ENCODE measurements at regions not wholly inside any gene's neighbourhood (a gene's known extent, or its start where the extent isn't known, plus 50 kb on each side); places are given as distances from the start of the nearest gene placed in this dataset.

DNA sequence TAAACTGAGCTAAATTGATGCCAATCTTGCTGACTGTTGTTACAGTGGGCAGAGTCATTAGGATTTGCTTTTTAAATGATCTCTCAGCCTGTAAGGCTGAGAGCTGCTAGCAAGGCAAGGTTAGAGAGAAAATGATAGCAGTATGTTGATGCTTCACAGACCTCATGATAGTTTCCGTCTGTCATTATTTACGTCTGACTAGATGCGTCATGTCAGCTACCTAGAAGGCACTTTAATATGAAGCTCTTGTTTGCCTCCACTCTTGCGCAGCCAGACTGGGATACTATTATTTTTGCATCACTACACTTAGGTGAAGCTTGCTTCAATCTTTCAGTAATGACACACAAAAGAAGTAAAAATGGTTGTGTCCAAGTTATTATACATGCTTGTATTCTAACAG is 313.8 kb downstream of the LNPK start:
- CTCF ChIA-PET = interaction anchor here (1.4 kb wide), 1 partner anchor 400 kb away, joined by 3 read pairs; no protein-coding TSS in a partner anchor

GRCh38 chr2:175687465-175687864 is 314.6 kb downstream of the LNPK start:
- CTCF ChIA-PET = interaction anchor here (1.0 to 1.4 kb wide), 2 partner anchors 259 to 401 kb away, joined by 3 to 7 read pairs; no protein-coding TSS in a partner anchor
- no peak for TF ChIP-seq CTCF (IDR thresholded peaks at IDR 0.05; ENCODE audit: unreplicated experiment)
- Mint-ChIP-seq H3K4me1 (ENCODE audit: low read depth, unreplicated experiment) (no peaks in the 10 kb centered on the region), H3K36me3 (ENCODE audit: insufficient read depth, unreplicated experiment) (no peaks in the 10 kb centered on the region), H3K4me3 (ENCODE audit: low read depth, unreplicated experiment) (no peak overlapping the region), H3K27me3 (ENCODE audit: unreplicated experiment) (peaks cover 42% of the 10 kb centered on the region), H3K27ac (ENCODE audit: unreplicated experiment) (no peak overlapping the region), H3K9me3 (ENCODE audit: low read depth, unreplicated experiment) (no peaks in the 10 kb centered on the region)
- DNase-seq = no peak
- BruUV-seq (replicated peaks) = no TSS peak
- intact Hi-C loops (cut with micrococcal nuclease; ENCODE audit: unreplicated experiment) = loop anchor here (5.0 kb wide), 1 partner anchor 320 kb away; no protein-coding TSS in a partner anchor

More for the DNA sequence above, 313.8 kb downstream of the LNPK start:
- Mint-ChIP-seq H3K4me3 (ENCODE audit: low read depth, unreplicated experiment) (no peak overlapping the region), H3K4me1 (ENCODE audit: low read depth, unreplicated experiment) (no peaks in the 10 kb centered on the region), H3K36me3 (ENCODE audit: insufficient read depth, unreplicated experiment) (no peaks in the 10 kb centered on the region), H3K27me3 (ENCODE audit: unreplicated experiment) (peaks cover 42% of the 10 kb centered on the region), H3K9me3 (ENCODE audit: low read depth, unreplicated experiment) (no peaks in the 10 kb centered on the region), H3K27ac (ENCODE audit: unreplicated experiment) (no peak overlapping the region)
- BruUV-seq (replicated peaks) = no TSS peak
- no peak for TF ChIP-seq CTCF (IDR thresholded peaks at IDR 0.05; ENCODE audit: unreplicated experiment)
- intact Hi-C loops (cut with micrococcal nuclease; ENCODE audit: unreplicated experiment) = loop anchor here (5.0 kb wide), 1 partner anchor 321 kb away; no protein-coding TSS in a partner anchor
- no peak for DNase-seq

GRCh38 chr2:175686002-175686401 is 316.1 kb downstream of the LNPK start:
- Mint-ChIP-seq H3K27ac (ENCODE audit: unreplicated experiment) (no peak overlapping the region), H3K9me3 (ENCODE audit: low read depth, unreplicated experiment) (no peaks in the 10 kb centered on the region), H3K36me3 (ENCODE audit: insufficient read depth, unreplicated experiment) (no peaks in the 10 kb centered on the region), H3K4me3 (ENCODE audit: low read depth, unreplicated experiment) (no peak overlapping the region), H3K4me1 (ENCODE audit: low read depth, unreplicated experiment) (no peaks in the 10 kb centered on the region), H3K27me3 (ENCODE audit: unreplicated experiment) (peaks cover 42% of the 10 kb centered on the region)
- intact Hi-C loops (cut with micrococcal nuclease; ENCODE audit: unreplicated experiment) = loop anchor here (5.0 kb wide), 1 partner anchor 319 kb away; no protein-coding TSS in a partner anchor
- BruUV-seq (replicated peaks) = no TSS peak
- CTCF ChIA-PET = no interaction called here
- DNase-seq = no peak
- no peak for TF ChIP-seq CTCF (IDR thresholded peaks at IDR 0.05; ENCODE audit: unreplicated experiment)

GRCh38 chr2:175684466-175684865 is 317.6 kb downstream of the LNPK start:
- H3K27ac Mint-ChIP-seq (ENCODE audit: unreplicated experiment) = no peak overlapping the region
- TF ChIP-seq CTCF (IDR thresholded peaks at IDR 0.05; ENCODE audit: unreplicated experiment) = no peak

More at GRCh38 chr2:175684466-175684865, 317.6 kb downstream of the LNPK start:
- no peaks in the 10 kb centered on the region for H3K36me3 Mint-ChIP-seq (ENCODE audit: insufficient read depth, unreplicated experiment)
- intact Hi-C loops (cut with micrococcal nuclease; ENCODE audit: unreplicated experiment) = loop anchor here (5.0 kb wide), 1 partner anchor 267 kb away; no protein-coding TSS in a partner anchor
- no peaks in the 10 kb centered on the region for H3K9me3 Mint-ChIP-seq (ENCODE audit: low read depth, unreplicated experiment)
- CTCF ChIA-PET = no interaction called here
- H3K4me3 Mint-ChIP-seq (ENCODE audit: low read depth, unreplicated experiment) = no peak overlapping the region
- no peaks in the 10 kb centered on the region for H3K4me1 Mint-ChIP-seq (ENCODE audit: low read depth, unreplicated experiment)
- H3K27me3 Mint-ChIP-seq (ENCODE audit: unreplicated experiment) = peaks cover 42% of the 10 kb centered on the region
- no TSS peak for BruUV-seq (replicated peaks)
- DNase-seq = no peak
